ENCODE measurements at regions not wholly inside any gene's neighbourhood (a gene's known extent, or its start where the extent isn't known, plus 50 kb on each side); places are given as distances from the start of the nearest gene placed in this dataset.

- H3K36me3 Mint-ChIP-seq (ENCODE audit: low read depth), result no peaks in the 10 kb centered on the region
- no peak for DNase-seq (ENCODE audit: low spot score)
- TF ChIP-seq, protein P1, sequence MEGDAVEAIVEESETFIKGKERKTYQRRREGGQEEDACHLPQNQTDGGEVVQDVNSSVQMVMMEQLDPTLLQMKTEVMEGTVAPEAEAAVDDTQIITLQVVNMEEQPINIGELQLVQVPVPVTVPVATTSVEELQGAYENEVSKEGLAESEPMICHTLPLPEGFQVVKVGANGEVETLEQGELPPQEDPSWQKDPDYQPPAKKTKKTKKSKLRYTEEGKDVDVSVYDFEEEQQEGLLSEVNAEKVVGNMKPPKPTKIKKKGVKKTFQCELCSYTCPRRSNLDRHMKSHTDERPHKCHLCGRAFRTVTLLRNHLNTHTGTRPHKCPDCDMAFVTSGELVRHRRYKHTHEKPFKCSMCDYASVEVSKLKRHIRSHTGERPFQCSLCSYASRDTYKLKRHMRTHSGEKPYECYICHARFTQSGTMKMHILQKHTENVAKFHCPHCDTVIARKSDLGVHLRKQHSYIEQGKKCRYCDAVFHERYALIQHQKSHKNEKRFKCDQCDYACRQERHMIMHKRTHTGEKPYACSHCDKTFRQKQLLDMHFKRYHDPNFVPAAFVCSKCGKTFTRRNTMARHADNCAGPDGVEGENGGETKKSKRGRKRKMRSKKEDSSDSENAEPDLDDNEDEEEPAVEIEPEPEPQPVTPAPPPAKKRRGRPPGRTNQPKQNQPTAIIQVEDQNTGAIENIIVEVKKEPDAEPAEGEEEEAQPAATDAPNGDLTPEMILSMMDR (IDR thresholded peaks at IDR 0.05), result no peak
- H3K27me3 Mint-ChIP-seq (ENCODE audit: low read depth), result peaks cover 20% of the 10 kb centered on the region
- H3K4me1 Mint-ChIP-seq (ENCODE audit: low read depth), result peaks cover 7% of the 10 kb centered on the region
- no peak overlapping the region for H3K4me3 Mint-ChIP-seq (ENCODE audit: unreplicated experiment)
- H3K27ac Mint-ChIP-seq (ENCODE audit: unreplicated experiment), result no peak overlapping the region
- H3K9me3 Mint-ChIP-seq (ENCODE audit: low read depth), result no peaks in the 10 kb centered on the region
Measured at GRCh38 chr16:85304337-85304736, 192.1 kb upstream of the CIBAR2 start.

GRCh38 chr16:85306071-85306792 is 194.0 kb upstream of the CIBAR2 start:
- Mint-ChIP-seq H3K4me1 (ENCODE audit: low read depth) (peaks cover 11% of the 10 kb centered on the region), H3K36me3 (ENCODE audit: low read depth) (no peaks in the 10 kb centered on the region), H3K9me3 (ENCODE audit: low read depth) (no peaks in the 10 kb centered on the region), H3K27ac (ENCODE audit: unreplicated experiment) (peak overlapping the region; percentile 2), H3K27me3 (ENCODE audit: low read depth) (peaks cover 21% of the 10 kb centered on the region), H3K4me3 (ENCODE audit: unreplicated experiment) (no peak overlapping the region)
- TF ChIP-seq, protein P1 (IDR thresholded peaks at IDR 0.05), result no peak
- no peak for DNase-seq (ENCODE audit: low spot score)

GRCh38 chr16:85306793-85307551 is 194.7 kb upstream of the CIBAR2 start:
- Mint-ChIP-seq H3K9me3 (ENCODE audit: low read depth) (no peaks in the 10 kb centered on the region), H3K4me1 (ENCODE audit: low read depth) (peaks cover 14% of the 10 kb centered on the region), H3K27me3 (ENCODE audit: low read depth) (peaks cover 21% of the 10 kb centered on the region), H3K36me3 (ENCODE audit: low read depth) (no peaks in the 10 kb centered on the region), H3K27ac (ENCODE audit: unreplicated experiment) (no peak overlapping the region), H3K4me3 (ENCODE audit: unreplicated experiment) (no peak overlapping the region)
- no peak for DNase-seq (ENCODE audit: low spot score)
- TF ChIP-seq, protein P1 (IDR thresholded peaks at IDR 0.05), result no peak

DNA sequence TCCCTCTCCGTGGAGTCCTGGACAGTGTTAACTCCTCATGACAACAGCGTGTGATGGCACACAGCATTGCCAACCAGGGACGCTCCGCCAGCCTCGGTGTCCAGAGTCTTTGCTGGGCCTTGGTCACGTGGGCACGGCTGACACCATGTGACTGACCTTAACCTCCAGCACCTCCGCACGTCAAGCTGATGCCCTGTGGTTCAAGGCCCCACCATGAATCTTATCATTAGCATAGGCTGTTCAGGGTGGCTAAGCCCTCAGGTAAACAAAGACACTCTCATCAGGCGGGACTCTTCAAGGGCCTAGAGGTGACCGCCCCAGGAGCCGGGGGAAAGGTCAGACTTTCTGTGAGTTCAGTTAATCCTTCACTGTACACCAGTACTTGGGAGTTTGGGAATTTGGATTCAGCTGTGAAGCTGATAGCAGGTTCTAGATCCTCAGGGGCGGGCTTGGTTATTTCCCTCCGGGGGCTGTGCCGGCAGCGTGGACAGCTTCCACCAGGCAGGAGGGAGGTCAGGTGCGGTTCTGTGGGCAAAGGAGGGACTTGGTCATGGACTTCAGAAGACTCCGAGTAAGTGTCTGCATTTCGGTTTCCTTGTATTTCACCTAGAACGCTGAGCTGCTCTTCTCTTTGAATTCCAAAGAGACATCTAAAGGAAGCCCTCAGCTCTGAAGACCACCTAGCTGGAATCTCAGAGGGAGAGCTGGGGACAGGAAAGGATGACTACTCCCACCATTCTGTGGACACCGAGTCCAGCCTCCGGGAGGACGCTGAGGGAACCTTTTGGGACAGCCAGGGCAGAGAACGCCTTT is 195.5 kb upstream of the CIBAR2 start:
- Mint-ChIP-seq H3K4me3 (ENCODE audit: unreplicated experiment) (no peak overlapping the region), H3K27ac (ENCODE audit: unreplicated experiment) (no peak overlapping the region), H3K36me3 (ENCODE audit: low read depth) (no peaks in the 10 kb centered on the region), H3K4me1 (ENCODE audit: low read depth) (peaks cover 19% of the 10 kb centered on the region), H3K27me3 (ENCODE audit: low read depth) (peaks cover 23% of the 10 kb centered on the region), H3K9me3 (ENCODE audit: low read depth) (no peaks in the 10 kb centered on the region)
- no peak for DNase-seq (ENCODE audit: low spot score)
- TF ChIP-seq, protein P1 (IDR thresholded peaks at IDR 0.05), result no peak

Data from chondrocyte (in vitro differentiated cells).